SK-N-SH (cell line): ENCODE measurements at regions not wholly inside any gene's neighbourhood (a gene's known extent, or its start where the extent isn't known, plus 50 kb on each side); places are given as distances from the start of the nearest gene placed in this dataset.

ENCODE experiments used
- CTCF ChIA-PET: fragments of 300-600, 350-600 bp; formaldehyde crosslinking; extraction: SDS; loops from one replicate; lab custom pipeline; 2021; lab: Yijun Ruan, JAX
- POLR2A ChIA-PET: fragments of 350-600 bp; sonication (Branson Sonifier 250); formaldehyde crosslinking; extraction: SDS; loops from one replicate; lab custom pipeline; 2020; ENCODE audit warnings: antibody characterized with exemption, inconsistent platforms; lab: Yijun Ruan, JAX
- DNase-seq: peaks from one replicate; pipeline ENCODE4 v3.0.0; 2012
- H2AFZ ChIP-seq: fragments of 200-600 bp; sonication (generic); 2 replicates; pipeline ENCODE4 v1.8.1; 2016; ENCODE audit warnings: antibody characterized with exemption, mild to moderate bottlenecking, low read depth
- H3F3A ChIP-seq: fragments of 200-600 bp; sonication (generic); replicated peaks from 2 replicates; pipeline ENCODE3; 2016; ENCODE audit warnings: antibody characterized with exemption, mild to moderate bottlenecking; ENCODE audit not compliant: insufficient read depth
- H3K27ac ChIP-seq, 2 experiments: fragments of 200-500 bp in 1 of 2; fragments of 200-600 bp in 1 of 2; sonication (Bioruptor generic) in 1 of 2; sonication (generic), shearing (Covaris generic) in 1 of 2; 2 replicates each; pipeline versions ENCODE4 v1.5.1 to v1.6.1; 2014 to 2016; ENCODE audit warnings: low read depth in 2 of 2, inconsistent platforms in 1 of 2, low read length in 1 of 2, mild to moderate bottlenecking in 1 of 2, mixed read lengths in 1 of 2
- H3K27me3 ChIP-seq: fragments of 200-600 bp; sonication (generic), shearing (Covaris generic); 2 replicates; pipeline ENCODE4 v1.6.1; 2016; ENCODE audit warnings: mixed run types; ENCODE audit not compliant: insufficient read depth
- H3K36me3 ChIP-seq, 2 experiments: fragments of 200-500 bp in 1 of 2; fragments of 200-600 bp in 1 of 2; sonication (Bioruptor generic) in 1 of 2; sonication (generic) in 1 of 2; replicated peaks in 1 of 2; 2 replicates each; pipeline versions ENCODE3 to v1.5.1; 2014 to 2016; ENCODE audit warnings: low read length in 1 of 2, mild to moderate bottlenecking in 1 of 2; ENCODE audit not compliant: insufficient read depth in 2 of 2, control insufficient read depth in 1 of 2
- H3K4me1 ChIP-seq, 2 experiments: fragments of 200-500 bp in 1 of 2; fragments of 200-600 bp in 1 of 2; sonication (Bioruptor generic) in 1 of 2; sonication (generic), shearing (Covaris generic) in 1 of 2; 2 replicates each; pipeline versions ENCODE4 v1.5.1 to v1.6.1; 2014 to 2016; ENCODE audit warnings: low read depth in 1 of 2, low read length in 1 of 2, mixed run types in 1 of 2; ENCODE audit not compliant: insufficient read depth in 2 of 2, control insufficient read depth in 1 of 2
- H3K4me2 ChIP-seq: fragments of 200-600 bp; sonication (generic), shearing (Covaris generic); 2 replicates; pipeline ENCODE4 v1.6.1; 2017; ENCODE audit warnings: mixed run types
- H3K4me3 ChIP-seq, 2 experiments: fragments of 200-500 bp in 1 of 2; fragments of 200-600 bp in 1 of 2; sonication (Bioruptor generic) in 1 of 2; sonication (generic), shearing (Covaris generic) in 1 of 2; 2 replicates each; pipeline versions ENCODE4 v1.5.1 to v1.8.1; 2014 to 2016; ENCODE audit warnings: low read depth in 2 of 2, inconsistent platforms in 1 of 2, low read length in 1 of 2, mild to moderate bottlenecking in 1 of 2, mixed read lengths in 1 of 2, moderate library complexity in 1 of 2
- H3K79me2 ChIP-seq: fragments of 200-600 bp; sonication (generic); 2 replicates; pipeline ENCODE4 v1.8.1; 2017; ENCODE audit warnings: mild to moderate bottlenecking; ENCODE audit not compliant: insufficient read depth
- H3K9ac ChIP-seq: fragments of 200-600 bp; sonication (generic); 2 replicates; pipeline ENCODE4 v1.6.1; 2017; ENCODE audit warnings: mixed run types
- H3K9me2 ChIP-seq: fragments of 200-600 bp; sonication (generic); 2 replicates; pipeline ENCODE4 v1.6.1; 2017; ENCODE audit warnings: mixed run types
- H3K9me3 ChIP-seq: fragments of 200-600 bp; sonication (generic); 2 replicates; pipeline ENCODE4 v1.6.1; 2017; ENCODE audit warnings: mixed run types, mild to moderate bottlenecking, moderate library complexity
- H4K20me1 ChIP-seq: fragments of 200-600 bp; sonication (generic); 2 replicates; pipeline ENCODE4 v1.6.1; 2017; ENCODE audit warnings: mild to moderate bottlenecking, mixed run types; ENCODE audit not compliant: insufficient read depth
- CHD2 ChIP-seq: fragments of 150-350 bp; IDR thresholded peaks from 2 replicates; pipeline ENCODE4 v1.6.1; 2018; ENCODE audit warnings: low read length; ENCODE audit not compliant: partially characterized antibody
- CTCF ChIP-seq: fragments of 200-600 bp; sonication (generic); IDR thresholded peaks from 2 replicates; pipeline ENCODE4 v1.6.1; 2017; ENCODE audit warnings: antibody characterized with exemption, mild to moderate bottlenecking, moderate library complexity
- ELF1 ChIP-seq: IDR thresholded peaks from 2 replicates; pipeline ENCODE4 v1.4.0; 2012
- EP300 ChIP-seq, 2 experiments: IDR thresholded peaks; 2 replicates each; pipeline versions ENCODE4 v1.4.0 to v1.6.1; 2012; ENCODE audit warnings: borderline replicate concordance in 1 of 2, low read depth in 1 of 2, low read length in 1 of 2
- EZH2phosphoT487 ChIP-seq: fragments of 200-600 bp; sonication (generic); IDR thresholded peaks from 2 replicates; pipeline ENCODE4 v1.6.1; 2017; ENCODE audit warnings: low read depth, mixed run types, mild to moderate bottlenecking, antibody characterized with exemption, moderate library complexity, borderline replicate concordance
- FOSL2 ChIP-seq: IDR thresholded peaks from 2 replicates; pipeline ENCODE4 v1.4.0; 2012; ENCODE audit warnings: low read depth, mild to moderate bottlenecking, moderate library complexity, borderline replicate concordance
- FOXM1 ChIP-seq: IDR thresholded peaks from 2 replicates; pipeline ENCODE4 v1.4.0; 2012; ENCODE audit warnings: low read depth, mild to moderate bottlenecking
- GATA2 ChIP-seq: sonication (generic); formaldehyde crosslinking; IDR thresholded peaks from 2 replicates; pipeline ENCODE4 v1.5.0; 2020; ENCODE audit warnings: mild to moderate bottlenecking, missing genetic modification reagents
- NFIC ChIP-seq: IDR thresholded peaks from 2 replicates; pipeline ENCODE4 v1.4.0; 2012; ENCODE audit warnings: borderline replicate concordance
- PBX3 ChIP-seq: IDR thresholded peaks from 2 replicates; pipeline ENCODE4; 2012
- RCOR1 ChIP-seq: fragments of 150-350 bp; IDR thresholded peaks from 2 replicates; pipeline ENCODE4 v1.6.1; 2017; ENCODE audit warnings: antibody characterized with exemption, low read length
- REST ChIP-seq: IDR thresholded peaks from 2 replicates; pipeline ENCODE4 v1.6.1; 2012; ENCODE audit warnings: mild to moderate bottlenecking, low read depth, low read length, moderate library complexity
- RXRA ChIP-seq: IDR thresholded peaks from 2 replicates; pipeline ENCODE4 v1.4.0; 2012; ENCODE audit warnings: low read depth, mild to moderate bottlenecking, borderline replicate concordance
- SMC3 ChIP-seq: IDR thresholded peaks from 2 replicates; pipeline ENCODE4 v1.6.1; 2012; ENCODE audit warnings: low read depth, low read length, improper control_type of control experiment
- TAF1 ChIP-seq: IDR thresholded peaks from 2 replicates; pipeline ENCODE4 v1.6.1; 2012; ENCODE audit warnings: low read depth, mild to moderate bottlenecking, low read length, moderate library complexity, borderline replicate concordance
- TCF12 ChIP-seq: IDR thresholded peaks from 2 replicates; pipeline ENCODE4 v1.4.0; 2012
- USF1 ChIP-seq: IDR thresholded peaks from 2 replicates; pipeline ENCODE4 v1.4.0; 2012; ENCODE audit warnings: low read depth, borderline replicate concordance
- ZBTB33 ChIP-seq: IDR thresholded peaks from 2 replicates; pipeline ENCODE4 v1.4.0; 2012; ENCODE audit warnings: low read depth, borderline replicate concordance
- WGBS: methylation state at CpG from one replicate; pipeline ENCODE4 v1.1.6; 2017; ENCODE audit warnings: low lambda C conversion rate; 5-methylcytosine and 5-hydroxymethylcytosine counted together

- TF ChIP-seq ELF1: no peak
- no peak for TF ChIP-seq GATA2 (CRISPR knock-in tag)
- TF ChIP-seq CTCF: no peak
- no peak for TF ChIP-seq CHD2
- TF ChIP-seq TCF12: no peak
- TF ChIP-seq PBX3: no peak
- TF ChIP-seq NFIC: no peak
- TF ChIP-seq USF1: no peak
- no peak for TF ChIP-seq FOXM1
- no peak for TF ChIP-seq SMC3
- TF ChIP-seq RCOR1: no peak
- no peak for TF ChIP-seq EP300 (IDR thresholded peaks at IDR 0.05; ENCODE audit: borderline replicate concordance in 1 of 2, low read depth in 1 of 2, low read length in 1 of 2)
- TF ChIP-seq FOSL2: no peak
- TF ChIP-seq TAF1: no peak
- no peak for TF ChIP-seq RXRA
- TF ChIP-seq EZH2phosphoT487: no peak
- no peak for TF ChIP-seq ZBTB33
- no peak for TF ChIP-seq REST
- no peak overlapping the region for H2AFZ ChIP-seq
These were observed 104.7 kb upstream of the TTC29 start for GRCh38 chr4:147050356-147050765.

More at GRCh38 chr4:147050356-147050765, 104.7 kb upstream of the TTC29 start:
- no peaks in the 10 kb centered on the region for H3K9me2 ChIP-seq
- 27% methylated on average over 2 of the region's 2 CpGs for WGBS
- no peaks in the 10 kb centered on the region for H3K9me3 ChIP-seq
- CTCF ChIA-PET: interaction anchor here (0.6 to 1.3 kb wide), 4 partner anchors 16 to 87 kb away, joined by 3 to 4 read pairs (median 3); no protein-coding TSS in a partner anchor
- no peak overlapping the region for H3K4me2 ChIP-seq
- no peaks in the 10 kb centered on the region for H3F3A ChIP-seq
- H3K79me2 ChIP-seq: no peaks in the 10 kb centered on the region
- no peak overlapping the region for H3K4me3 ChIP-seq
- POLR2A ChIA-PET: no interaction called here
- DNase-seq: no peak
- H3K4me1 ChIP-seq: no peaks in the 10 kb centered on the region; a peak in 2 of 4 replicates
- no peak overlapping the region for H3K9ac ChIP-seq
- no peaks in the 10 kb centered on the region for H4K20me1 ChIP-seq
- H3K27me3 ChIP-seq: peaks cover 9% of the 10 kb centered on the region; the same call in 1 of the 2 replicates
- H3K36me3 ChIP-seq: no peaks in the 10 kb centered on the region
- no peak overlapping the region for H3K27ac ChIP-seq
